Body of pancreas (tissue), 4 donors: ENCODE measurements at regions not wholly inside any gene's neighbourhood (a gene's known extent, or its start where the extent isn't known, plus 50 kb on each side); places are given as distances from the start of the nearest gene placed in this dataset.

ENCODE experiments used
- ATAC-seq: fragments of 150-250 bp; one replicate; pipeline ENCODE4 v1.9.1; 2016
- DNase-seq, 4 donors: peaks; one replicate each; pipeline ENCODE4 v3.0.0-alpha.2; 2019
- H3K27ac ChIP-seq, 4 donors: fragments of 200-600 bp; sonication (generic); 1 replicate in 3 of 4; 2 replicates in 1 of 4; pipeline versions ENCODE4 v1.5.1 to v1.6.1; 2016 to 2019; ENCODE audit warnings: mild to moderate bottlenecking in 1 of 4, mixed read lengths in 1 of 4, moderate library complexity in 1 of 4
- H3K27me3 ChIP-seq, 2 donors: fragments of 200-600 bp; sonication (generic); one replicate each; pipeline ENCODE4 v1.6.0; 2016; ENCODE audit warnings: mild to moderate bottlenecking in 1 of 2
- H3K36me3 ChIP-seq, 2 donors: fragments of 200-600 bp; sonication (generic); replicated peaks in 1 of 2; 2 replicates each; pipeline ENCODE4 v1.5.1; 2016; ENCODE audit warnings: low read depth in 2 of 2; ENCODE audit not compliant: insufficient read depth in 1 of 2
- H3K4me1 ChIP-seq: fragments of 200-600 bp; sonication (generic); one replicate; pipeline ENCODE4 v1.6.0; 2016
- H3K4me3 ChIP-seq, 2 donors: fragments of 200-600 bp; sonication (generic); 1 replicate in 1 of 2; 2 replicates in 1 of 2; pipeline ENCODE4 v1.5.1; 2016 to 2019
- H3K9me3 ChIP-seq, 3 donors: fragments of 200-600 bp; sonication (generic); 1 replicate in 2 of 3; 2 replicates in 1 of 3; pipeline ENCODE4 v1.5.1; 2016
- POLR2A ChIP-seq, 3 donors: fragments of 450-650 bp; IDR thresholded peaks; one replicate each; pipeline ENCODE4 v1.6.1; 2016; ENCODE audit warnings: antibody characterized with exemption in 3 of 3, mild to moderate bottlenecking in 2 of 3
- WGBS, 2 donors: methylation state at CpG; one replicate each; pipeline ENCODE4 v1.1.5; 2017; 5-methylcytosine and 5-hydroxymethylcytosine counted together
- intact Hi-C: fragments of 100-400 bp; cut with DNase I; formaldehyde crosslinking; loops from one replicate; pipeline ENCODE4 v1.15.1; 2023
- TF ChIP-seq, protein P1 (sequence below), 7 experiments: fragments of 450-650 bp in 4 of 7; fragments of 200-600 bp in 3 of 7; sonication (generic) in 3 of 7; IDR thresholded peaks; one replicate each; pipeline ENCODE4 v1.5.1; 2016 to 2019; ENCODE audit warnings: antibody characterized with exemption in 7 of 7

DNA sequence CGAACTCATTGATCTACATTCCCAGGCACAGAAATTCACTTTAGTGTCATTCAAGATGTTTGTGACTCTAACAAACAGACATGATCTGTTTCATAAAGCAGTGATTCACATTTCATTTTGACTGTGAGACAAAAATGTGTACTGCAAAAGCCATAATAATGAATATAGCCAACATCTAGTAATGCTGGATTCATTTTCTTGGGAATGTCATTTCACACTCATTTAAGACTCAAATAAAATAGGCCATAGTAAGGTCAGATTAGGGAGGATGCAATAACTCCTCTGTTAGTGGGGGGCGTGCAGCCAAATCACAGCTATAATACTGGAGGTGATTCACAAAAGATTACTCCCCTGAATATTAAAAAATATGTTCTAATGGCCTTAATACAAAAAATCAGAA is 566.6 kb upstream of the ZWINT start:
- no peak overlapping the region for H3K4me3 ChIP-seq
- WGBS, 2 donors: 52 to 58% methylated on average over 2 of the region's 2 CpGs
- H3K27ac ChIP-seq: no peak overlapping the region
- no peaks in the 10 kb centered on the region for H3K9me3 ChIP-seq
- intact Hi-C loops: no loop called here
- ATAC-seq (no peak), DNase-seq (no peak)
- no peaks in the 10 kb centered on the region for H3K36me3 ChIP-seq
- H3K27me3 ChIP-seq: no peaks in the 10 kb centered on the region
- H3K4me1 ChIP-seq: no peaks in the 10 kb centered on the region
- TF ChIP-seq, protein P1, sequence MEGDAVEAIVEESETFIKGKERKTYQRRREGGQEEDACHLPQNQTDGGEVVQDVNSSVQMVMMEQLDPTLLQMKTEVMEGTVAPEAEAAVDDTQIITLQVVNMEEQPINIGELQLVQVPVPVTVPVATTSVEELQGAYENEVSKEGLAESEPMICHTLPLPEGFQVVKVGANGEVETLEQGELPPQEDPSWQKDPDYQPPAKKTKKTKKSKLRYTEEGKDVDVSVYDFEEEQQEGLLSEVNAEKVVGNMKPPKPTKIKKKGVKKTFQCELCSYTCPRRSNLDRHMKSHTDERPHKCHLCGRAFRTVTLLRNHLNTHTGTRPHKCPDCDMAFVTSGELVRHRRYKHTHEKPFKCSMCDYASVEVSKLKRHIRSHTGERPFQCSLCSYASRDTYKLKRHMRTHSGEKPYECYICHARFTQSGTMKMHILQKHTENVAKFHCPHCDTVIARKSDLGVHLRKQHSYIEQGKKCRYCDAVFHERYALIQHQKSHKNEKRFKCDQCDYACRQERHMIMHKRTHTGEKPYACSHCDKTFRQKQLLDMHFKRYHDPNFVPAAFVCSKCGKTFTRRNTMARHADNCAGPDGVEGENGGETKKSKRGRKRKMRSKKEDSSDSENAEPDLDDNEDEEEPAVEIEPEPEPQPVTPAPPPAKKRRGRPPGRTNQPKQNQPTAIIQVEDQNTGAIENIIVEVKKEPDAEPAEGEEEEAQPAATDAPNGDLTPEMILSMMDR (IDR thresholded peaks at IDR 0.05): no peak
- no peak for TF ChIP-seq POLR2A (IDR thresholded peaks at IDR 0.05)

- H3K4me1 ChIP-seq: no peaks in the 10 kb centered on the region
- H3K27ac ChIP-seq: no peak overlapping the region
- H3K9me3 ChIP-seq: no peaks in the 10 kb centered on the region
- 67 to 77% methylated on average over 11 of the region's 11 CpGs for WGBS, 2 donors
- H3K36me3 ChIP-seq: no peaks in the 10 kb centered on the region
- no peaks in the 10 kb centered on the region for H3K27me3 ChIP-seq
- no peak for TF ChIP-seq POLR2A (IDR thresholded peaks at IDR 0.05)
- TF ChIP-seq, protein P1 (IDR thresholded peaks at IDR 0.05): no peak
- no peak overlapping the region for H3K4me3 ChIP-seq
- intact Hi-C loops: no loop called here
- DNase-seq (no peak), ATAC-seq (no peak)
Observed at GRCh38 chr10:56920601-56921261, 559.7 kb upstream of the ZWINT start.

DNA sequence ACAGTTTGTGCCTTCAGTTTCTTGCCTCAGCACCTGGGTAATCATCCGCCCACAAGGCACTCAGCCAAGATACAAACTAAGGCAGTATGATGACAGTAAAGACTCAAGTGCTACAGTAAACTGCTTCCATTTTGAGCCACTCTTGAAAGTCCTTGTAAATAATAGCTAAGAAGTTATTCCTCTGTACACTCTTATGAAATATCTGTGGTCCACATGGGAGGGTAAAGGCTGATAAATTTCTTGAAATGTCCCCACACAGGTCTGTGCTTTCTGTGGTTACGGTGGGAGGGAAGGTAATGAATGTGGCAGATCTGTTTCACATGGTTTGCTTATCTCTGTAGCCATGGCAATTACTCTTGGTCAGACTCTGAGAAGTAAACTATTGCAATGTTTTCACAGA is 551.0 kb upstream of the ZWINT start:
- H3K27ac ChIP-seq: no peak overlapping the region
- H3K36me3 ChIP-seq: no peaks in the 10 kb centered on the region
- ATAC-seq: no peak
- H3K4me3 ChIP-seq: no peak overlapping the region
- H3K4me1 ChIP-seq: no peaks in the 10 kb centered on the region
- TF ChIP-seq, protein P1 (IDR thresholded peaks at IDR 0.05): no peak
- TF ChIP-seq POLR2A (IDR thresholded peaks at IDR 0.05): no peak
- no peak for DNase-seq
- H3K27me3 ChIP-seq: no peaks in the 10 kb centered on the region
- WGBS, 2 donors: 28 to 31% methylated on average over 2 of the region's 2 CpGs
- intact Hi-C loops: no loop called here
- H3K9me3 ChIP-seq: no peaks in the 10 kb centered on the region

- ATAC-seq (no peak), DNase-seq (no peak)
- intact Hi-C loops: no loop called here
- Histone ChIP-seq H3K9me3 (no peaks in the 10 kb centered on the region), H3K27ac (no peak overlapping the region), H3K4me1 (no peaks in the 10 kb centered on the region), H3K4me3 (no peak overlapping the region), H3K36me3 (no peaks in the 10 kb centered on the region), H3K27me3 (no peaks in the 10 kb centered on the region)
- TF ChIP-seq, protein P1 (IDR thresholded peaks at IDR 0.05): no peak
- no peak for TF ChIP-seq POLR2A (IDR thresholded peaks at IDR 0.05)
Observed at GRCh38 chr10:56905051-56905450, 544.0 kb upstream of the ZWINT start.

DNA sequence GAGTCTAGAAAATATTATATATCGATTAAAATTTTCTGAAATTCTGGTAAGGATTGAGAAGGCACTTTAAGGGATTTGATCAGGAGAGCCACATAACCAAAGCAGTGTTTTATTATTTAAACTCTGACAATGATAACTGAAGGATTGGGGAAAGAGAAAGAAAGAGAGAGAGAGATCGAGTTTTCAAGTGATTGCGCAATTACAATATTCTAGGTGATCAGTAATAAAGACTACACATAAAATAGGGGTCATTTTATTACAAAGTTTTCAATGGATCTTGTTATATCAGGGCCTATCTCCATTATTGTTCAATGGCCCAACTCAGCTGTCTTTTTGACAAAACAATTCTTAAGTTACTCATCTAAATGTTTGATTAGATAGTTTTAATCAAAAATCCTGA is 541.5 kb upstream of the ZWINT start:
- intact Hi-C loops: no loop called here
- H3K36me3 ChIP-seq: no peaks in the 10 kb centered on the region
- H3K27ac ChIP-seq: no peak overlapping the region
- TF ChIP-seq, protein P1 (IDR thresholded peaks at IDR 0.05): no peak
- H3K27me3 ChIP-seq: no peaks in the 10 kb centered on the region
- no peak overlapping the region for H3K4me3 ChIP-seq
- 59 to 73% methylated on average over 3 of the region's 3 CpGs for WGBS, 2 donors
- ATAC-seq (no peak), DNase-seq (no peak)
- H3K9me3 ChIP-seq: no peaks in the 10 kb centered on the region
- H3K4me1 ChIP-seq: no peaks in the 10 kb centered on the region
